ENCODE measurements at regions not wholly inside any gene's neighbourhood (a gene's known extent, or its start where the extent isn't known, plus 50 kb on each side); places are given as distances from the start of the nearest gene placed in this dataset.

- no peaks in the 10 kb centered on the region for H3K9me3 Mint-ChIP-seq
- intact Hi-C loops (cut with micrococcal nuclease) = no loop called here
Measured at GRCh38 chr1:79362470-79362869, 355.9 kb upstream of the ADGRL4 start.

GRCh38 chr1:79355090-79355489, 348.6 kb upstream of the ADGRL4 start:
- Mint-ChIP-seq H3K4me3 (no peak overlapping the region), H3K27me3 (no peaks in the 10 kb centered on the region), H3K9me3 (no peaks in the 10 kb centered on the region), H3K36me3 (ENCODE audit: low read depth) (no peaks in the 10 kb centered on the region), H3K4me1 (ENCODE audit: low read depth) (no peaks in the 10 kb centered on the region), H3K27ac (no peak overlapping the region)
- intact Hi-C loops (cut with micrococcal nuclease) = no loop called here

More at GRCh38 chr1:79362470-79362869, 355.9 kb upstream of the ADGRL4 start:
- no peaks in the 10 kb centered on the region for H3K36me3 Mint-ChIP-seq (ENCODE audit: low read depth)
- H3K4me1 Mint-ChIP-seq (ENCODE audit: low read depth) = no peaks in the 10 kb centered on the region
- H3K27me3 Mint-ChIP-seq = no peaks in the 10 kb centered on the region
- no peak overlapping the region for H3K27ac Mint-ChIP-seq
- no peak overlapping the region for H3K4me3 Mint-ChIP-seq

- no peaks in the 10 kb centered on the region for H3K27me3 Mint-ChIP-seq
- intact Hi-C loops (cut with micrococcal nuclease) = no loop called here
Measured at GRCh38 chr1:79353224-79353623, 346.7 kb upstream of the ADGRL4 start.

GRCh38 chr1:79326875-79327274, 320.3 kb upstream of the ADGRL4 start:
- Mint-ChIP-seq H3K36me3 (ENCODE audit: low read depth) (no peaks in the 10 kb centered on the region), H3K27ac (no peak overlapping the region), H3K4me3 (no peak overlapping the region), H3K4me1 (ENCODE audit: low read depth) (no peaks in the 10 kb centered on the region), H3K9me3 (peaks cover 19% of the 10 kb centered on the region), H3K27me3 (no peaks in the 10 kb centered on the region)
- intact Hi-C loops (cut with micrococcal nuclease) = no loop called here

More at GRCh38 chr1:79353224-79353623, 346.7 kb upstream of the ADGRL4 start:
- Mint-ChIP-seq H3K36me3 (ENCODE audit: low read depth) (no peaks in the 10 kb centered on the region), H3K4me3 (no peak overlapping the region), H3K27ac (no peak overlapping the region), H3K4me1 (ENCODE audit: low read depth) (no peaks in the 10 kb centered on the region), H3K9me3 (no peaks in the 10 kb centered on the region)

GRCh38 chr1:79325705-79326104, 319.2 kb upstream of the ADGRL4 start:
- intact Hi-C loops (cut with micrococcal nuclease) = no loop called here
- H3K4me1 Mint-ChIP-seq (ENCODE audit: low read depth) = no peaks in the 10 kb centered on the region
- H3K9me3 Mint-ChIP-seq = peaks cover 19% of the 10 kb centered on the region
- no peak overlapping the region for H3K27ac Mint-ChIP-seq
- H3K36me3 Mint-ChIP-seq (ENCODE audit: low read depth) = no peaks in the 10 kb centered on the region
- H3K27me3 Mint-ChIP-seq = no peaks in the 10 kb centered on the region
- no peak overlapping the region for H3K4me3 Mint-ChIP-seq

GRCh38 chr1:79325126-79325525, 318.6 kb upstream of the ADGRL4 start:
- Mint-ChIP-seq H3K36me3 (ENCODE audit: low read depth) (no peaks in the 10 kb centered on the region), H3K4me1 (ENCODE audit: low read depth) (no peaks in the 10 kb centered on the region)

GRCh38 chr1:79323239-79324025, 316.9 kb upstream of the ADGRL4 start:
- Mint-ChIP-seq H3K9me3 (peaks cover 19% of the 10 kb centered on the region), H3K4me3 (no peak overlapping the region), H3K4me1 (ENCODE audit: low read depth) (no peaks in the 10 kb centered on the region), H3K27ac (no peak overlapping the region), H3K36me3 (ENCODE audit: low read depth) (no peaks in the 10 kb centered on the region), H3K27me3 (no peaks in the 10 kb centered on the region)
- intact Hi-C loops (cut with micrococcal nuclease) = no loop called here

More at GRCh38 chr1:79325126-79325525, 318.6 kb upstream of the ADGRL4 start:
- Mint-ChIP-seq H3K4me3 (no peak overlapping the region), H3K27me3 (no peaks in the 10 kb centered on the region), H3K27ac (no peak overlapping the region), H3K9me3 (peaks cover 19% of the 10 kb centered on the region)
- intact Hi-C loops (cut with micrococcal nuclease) = no loop called here

- Mint-ChIP-seq H3K4me1 (ENCODE audit: low read depth) (no peaks in the 10 kb centered on the region), H3K27me3 (no peaks in the 10 kb centered on the region), H3K4me3 (no peak overlapping the region), H3K9me3 (peaks cover 19% of the 10 kb centered on the region), H3K36me3 (ENCODE audit: low read depth) (no peaks in the 10 kb centered on the region), H3K27ac (no peak overlapping the region)
- intact Hi-C loops (cut with micrococcal nuclease) = no loop called here
Measured at GRCh38 chr1:79322511-79323027, 316.0 kb upstream of the ADGRL4 start.

GRCh38 chr1:79312438-79312837, 305.9 kb upstream of the ADGRL4 start:
- Mint-ChIP-seq H3K4me1 (ENCODE audit: low read depth) (no peaks in the 10 kb centered on the region), H3K27ac (no peak overlapping the region), H3K27me3 (no peaks in the 10 kb centered on the region), H3K9me3 (peaks cover 7% of the 10 kb centered on the region), H3K36me3 (ENCODE audit: low read depth) (no peaks in the 10 kb centered on the region), H3K4me3 (no peak overlapping the region)
- intact Hi-C loops (cut with micrococcal nuclease) = no loop called here

GRCh38 chr1:79310609-79311008, 304.1 kb upstream of the ADGRL4 start:
- intact Hi-C loops (cut with micrococcal nuclease) = no loop called here
- peaks cover 9% of the 10 kb centered on the region for H3K9me3 Mint-ChIP-seq
- H3K27ac Mint-ChIP-seq = no peak overlapping the region
- no peaks in the 10 kb centered on the region for H3K27me3 Mint-ChIP-seq
- H3K4me3 Mint-ChIP-seq = no peak overlapping the region
- H3K4me1 Mint-ChIP-seq (ENCODE audit: low read depth) = no peaks in the 10 kb centered on the region
- H3K36me3 Mint-ChIP-seq (ENCODE audit: low read depth) = no peaks in the 10 kb centered on the region

GRCh38 chr1:79304131-79304530, 297.6 kb upstream of the ADGRL4 start:
- no peak overlapping the region for H3K4me3 Mint-ChIP-seq
- H3K9me3 Mint-ChIP-seq = peaks cover 9% of the 10 kb centered on the region
- H3K27me3 Mint-ChIP-seq = no peaks in the 10 kb centered on the region

GRCh38 chr1:79303040-79303439, 296.5 kb upstream of the ADGRL4 start:
- intact Hi-C loops (cut with micrococcal nuclease) = no loop called here
- Mint-ChIP-seq H3K27me3 (no peaks in the 10 kb centered on the region), H3K9me3 (peaks cover 8% of the 10 kb centered on the region), H3K27ac (no peak overlapping the region), H3K4me1 (ENCODE audit: low read depth) (no peaks in the 10 kb centered on the region), H3K36me3 (ENCODE audit: low read depth) (no peaks in the 10 kb centered on the region), H3K4me3 (no peak overlapping the region)

More at GRCh38 chr1:79304131-79304530, 297.6 kb upstream of the ADGRL4 start:
- intact Hi-C loops (cut with micrococcal nuclease) = no loop called here
- H3K36me3 Mint-ChIP-seq (ENCODE audit: low read depth) = no peaks in the 10 kb centered on the region
- no peaks in the 10 kb centered on the region for H3K4me1 Mint-ChIP-seq (ENCODE audit: low read depth)
- no peak overlapping the region for H3K27ac Mint-ChIP-seq

GRCh38 chr1:79302380-79302930, 295.9 kb upstream of the ADGRL4 start:
- intact Hi-C loops (cut with micrococcal nuclease) = no loop called here
- H3K9me3 Mint-ChIP-seq = peaks cover 2% of the 10 kb centered on the region
- no peaks in the 10 kb centered on the region for H3K4me1 Mint-ChIP-seq (ENCODE audit: low read depth)
- H3K27me3 Mint-ChIP-seq = no peaks in the 10 kb centered on the region
- H3K27ac Mint-ChIP-seq = no peak overlapping the region
- H3K4me3 Mint-ChIP-seq = no peak overlapping the region
- H3K36me3 Mint-ChIP-seq (ENCODE audit: low read depth) = no peaks in the 10 kb centered on the region

- no peak overlapping the region for H3K4me3 Mint-ChIP-seq
- no peaks in the 10 kb centered on the region for H3K4me1 Mint-ChIP-seq (ENCODE audit: low read depth)
- H3K9me3 Mint-ChIP-seq = peaks cover 5% of the 10 kb centered on the region
- no peaks in the 10 kb centered on the region for H3K27me3 Mint-ChIP-seq
- H3K36me3 Mint-ChIP-seq (ENCODE audit: low read depth) = no peaks in the 10 kb centered on the region
- intact Hi-C loops (cut with micrococcal nuclease) = no loop called here
- H3K27ac Mint-ChIP-seq = no peak overlapping the region
Measured at GRCh38 chr1:79295967-79296366, 289.4 kb upstream of the ADGRL4 start.

Measured in dendritic cell treated with granulocyte-macrophage colony-stimulating factor and Interleukin-4, amounts not matched to agents 40 ng/mL and 50 ng/mL, for 4 days (primary cell).